NCI-H446 (cell line): ENCODE measurements at regions not wholly inside any gene's neighbourhood (a gene's known extent, or its start where the extent isn't known, plus 50 kb on each side); places are given as distances from the start of the nearest gene placed in this dataset.

Experiments
- DNase-seq, 2 experiments: peaks; one replicate each; lab custom pipeline; 2025; lab: John Stamatoyannopoulos, UW

DNA sequence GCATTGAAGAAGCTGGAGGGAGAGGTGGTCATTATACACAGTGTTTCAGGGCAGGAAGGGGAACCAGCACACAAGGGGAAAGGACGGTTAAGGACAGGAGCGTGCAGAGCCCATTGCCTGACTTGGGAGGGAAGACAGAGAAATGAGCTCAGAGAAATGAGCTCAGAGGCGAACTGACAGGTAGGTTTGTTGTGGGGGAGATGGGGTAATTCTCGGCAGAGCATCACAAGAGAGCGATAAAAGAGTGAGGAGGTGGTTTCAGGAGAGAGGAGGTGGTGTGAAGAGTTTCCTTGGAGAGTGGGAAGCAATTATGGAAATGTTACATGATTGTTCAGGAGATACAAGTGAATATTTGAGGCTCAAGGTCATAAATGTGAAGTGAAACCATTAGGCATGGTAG lies 61.0 kb downstream of the MRGPRX1 start:
- DNase-seq, result no peak

DNA sequence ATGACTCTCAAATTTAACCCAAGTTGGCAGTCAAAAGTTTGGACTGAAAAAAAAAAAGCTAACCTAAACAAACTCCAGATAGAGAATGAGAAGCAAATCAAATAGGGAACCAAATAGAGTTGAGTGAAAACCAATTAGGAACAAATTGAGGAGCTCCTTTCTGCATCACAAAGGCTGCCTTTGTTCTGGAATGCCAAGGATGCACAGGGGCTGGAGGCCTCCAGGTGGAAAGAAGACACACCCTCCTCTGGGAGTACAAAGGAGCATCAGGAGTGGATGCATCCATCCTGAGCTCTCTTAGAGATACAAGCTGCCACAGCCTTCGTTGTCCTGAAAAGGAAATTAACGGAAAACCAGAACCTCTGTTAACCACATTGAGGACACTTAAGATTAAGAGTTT lies 73.3 kb downstream of the MRGPRX1 start:
- no peak for DNase-seq

DNA sequence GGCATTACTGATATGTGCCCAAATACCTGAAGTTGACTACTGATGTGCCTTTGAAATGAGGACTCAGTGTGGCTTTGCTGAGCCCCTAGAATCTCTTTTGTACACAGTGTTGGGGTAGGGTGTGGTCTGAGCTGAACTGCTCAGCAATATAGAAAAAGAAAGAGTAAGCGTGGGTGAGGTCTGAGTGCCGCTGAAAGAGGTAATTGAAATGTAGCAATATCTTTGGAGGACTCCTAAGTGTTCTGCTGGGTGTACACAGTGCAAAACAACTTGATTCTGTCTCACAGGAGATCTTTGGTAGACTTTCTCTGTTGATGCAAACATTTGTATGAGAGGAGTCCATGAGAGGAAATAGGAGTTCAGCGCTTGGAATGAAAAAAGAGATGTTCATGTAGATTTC lies 73.7 kb upstream of the PTPN5 start:
- DNase-seq, result no peak

DNA sequence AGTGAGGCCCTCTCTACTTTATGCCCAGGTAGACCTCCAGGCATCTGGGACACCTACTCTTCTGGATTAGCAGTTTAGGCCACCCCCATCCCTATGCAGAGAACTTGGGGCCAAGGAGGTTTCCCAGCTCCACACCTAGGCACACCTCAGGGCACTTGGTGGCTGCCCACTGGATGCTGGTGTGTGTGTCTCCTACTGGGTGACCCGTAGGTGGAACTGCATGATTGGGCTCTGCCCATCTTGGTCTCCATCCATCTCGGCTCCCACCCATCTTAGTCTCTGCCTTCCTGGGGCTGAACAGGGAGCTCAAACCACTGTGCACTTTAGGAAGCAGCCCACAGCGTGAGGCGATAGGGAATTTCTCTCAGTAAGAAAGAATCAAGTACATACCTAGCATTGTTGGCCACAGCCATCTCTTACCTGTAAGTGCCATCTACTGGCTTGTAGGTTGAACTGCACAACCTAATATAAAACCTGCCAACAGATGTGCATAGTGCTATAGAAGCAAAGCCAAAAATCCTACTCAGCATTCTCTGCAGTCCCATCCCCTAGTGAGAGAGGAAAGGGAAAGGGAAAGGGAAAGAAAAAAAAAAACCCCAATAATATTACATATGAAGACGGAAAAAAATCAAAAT lies 61.6 kb upstream of the PTPN5 start:
- peak in 1 of 2 experiments; percentile 18 for DNase-seq

- no peak for DNase-seq
Observed at GRCh38 chr11:18849406-18849805, 57.8 kb upstream of the PTPN5 start.

DNA sequence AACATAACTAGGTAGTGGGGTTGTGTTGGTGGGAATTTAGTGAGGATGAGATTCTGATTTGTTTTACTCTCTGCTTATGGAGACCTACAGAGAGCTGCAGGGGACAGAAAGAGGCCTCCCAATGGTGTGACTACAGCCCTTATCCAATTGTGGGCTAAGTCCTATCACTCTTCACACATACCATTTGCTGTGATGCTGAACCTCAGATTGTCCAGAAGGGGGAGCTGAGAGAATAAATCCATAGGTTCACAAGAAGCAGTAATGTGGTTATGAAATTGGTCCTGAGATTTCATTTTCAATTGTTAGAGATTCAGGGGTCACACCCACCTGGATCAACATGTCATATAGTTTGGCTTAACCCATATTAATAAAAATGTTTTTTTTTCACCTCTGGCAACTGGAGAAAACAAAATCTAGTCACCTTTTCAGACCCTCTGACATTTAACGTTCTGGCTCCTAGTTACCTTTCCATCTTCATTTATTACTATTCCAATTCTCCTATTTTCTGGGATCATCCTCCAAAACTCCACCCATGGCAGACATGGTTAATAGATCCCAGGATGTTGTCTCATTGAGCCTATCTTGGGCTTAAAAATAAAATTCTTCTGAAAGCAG lies 53.3 kb upstream of the PTPN5 start:
- DNase-seq, result peak; percentile 11 to 43
